GM12875 (cell line): ENCODE measurements at regions not wholly inside any gene's neighbourhood (a gene's known extent, or its start where the extent isn't known, plus 50 kb on each side); places are given as distances from the start of the nearest gene placed in this dataset.
"Not testable (repeated sequence)": the region's sequence is repeated elsewhere in the genome, so short reads cannot be mapped to it uniquely, and the experiment has no call there.

Experiments
- H3K4me3 ChIP-seq: one replicate; pipeline ENCODE4 v1.5.1; 2011; ENCODE audit warnings: low read depth, low read length, control low read depth
- CTCF ChIP-seq: IDR thresholded peaks from 2 replicates; pipeline ENCODE4 v1.5.1; 2011; ENCODE audit warnings: low read depth, mild to moderate bottlenecking, control low read depth, inconsistent platforms, low read length, moderate library complexity, borderline replicate concordance; ENCODE audit not compliant: insufficient read depth

- TF ChIP-seq CTCF, result no peak
- H3K4me3 ChIP-seq, result no peak overlapping the region
Measured at GRCh38 chr17:34024386-34024785, 230.7 kb upstream of the CCL2 start.

GRCh38 chr17:34024806-34025551 lies 230.1 kb upstream of the CCL2 start:
- TF ChIP-seq CTCF, result no peak
- H3K4me3 ChIP-seq, result no peak overlapping the region

- H3K4me3 ChIP-seq, result not testable (repeated sequence)
Measured at GRCh38 chr17:34030601-34031000, 224.5 kb upstream of the CCL2 start.

GRCh38 chr17:34032305-34032704 lies 222.8 kb upstream of the CCL2 start:
- H3K4me3 ChIP-seq, result not testable (repeated sequence)

- not testable (repeated sequence) for H3K4me3 ChIP-seq
Measured at GRCh38 chr17:34038786-34039185, 216.3 kb upstream of the CCL2 start.

- not testable (repeated sequence) for H3K4me3 ChIP-seq
Measured at GRCh38 chr17:34039213-34039612, 215.9 kb upstream of the CCL2 start.

- H3K4me3 ChIP-seq, result not testable (repeated sequence)
Measured at GRCh38 chr17:34039759-34040555, 215.1 kb upstream of the CCL2 start.

GRCh38 chr17:34045990-34046389 lies 209.1 kb upstream of the CCL2 start:
- no peak overlapping the region for H3K4me3 ChIP-seq
- no peak for TF ChIP-seq CTCF

- TF ChIP-seq CTCF, result no peak
- no peak overlapping the region for H3K4me3 ChIP-seq
Measured at GRCh38 chr17:34051046-34051445, 204.0 kb upstream of the CCL2 start.

GRCh38 chr17:34054495-34054894 lies 200.6 kb upstream of the CCL2 start:
- no peak overlapping the region for H3K4me3 ChIP-seq
- no peak for TF ChIP-seq CTCF
